ENCODE measurements at regions not wholly inside any gene's neighbourhood (a gene's known extent, or its start where the extent isn't known, plus 50 kb on each side); places are given as distances from the start of the nearest gene placed in this dataset.
"Not testable (repeated sequence)": the region's sequence is repeated elsewhere in the genome, so short reads cannot be mapped to it uniquely, and the experiment has no call there.

DNA sequence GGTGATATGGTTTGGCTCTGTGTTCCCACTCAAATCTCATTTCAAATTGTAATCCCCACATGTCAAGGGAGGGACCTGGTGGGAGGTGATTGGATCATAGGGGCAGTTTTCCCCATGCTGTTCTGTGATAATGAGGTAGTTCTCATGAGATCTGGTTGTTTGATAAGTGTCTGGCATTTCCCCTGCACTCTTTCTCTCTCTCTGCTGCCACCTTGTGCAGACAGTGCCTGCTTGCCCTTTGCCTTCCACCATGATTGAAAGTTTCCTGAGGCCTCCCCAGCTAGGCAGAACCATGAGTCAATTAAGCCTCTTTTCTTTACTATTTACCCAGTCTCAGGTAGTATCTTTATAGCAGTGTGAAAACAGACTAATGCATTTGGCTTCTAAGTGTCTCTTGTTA lies 284.7 kb downstream of the ARPP21 start:
- DNase-seq; H3K36me3 Mint-ChIP-seq; H3K27me3 ChIP-seq (ENCODE audit: control insufficient read depth in 2 of 2, insufficient read depth in 2 of 2, low read length in 2 of 2); H3K27ac Mint-ChIP-seq; intact Hi-C loops (cut with micrococcal nuclease); H3K27me3 Mint-ChIP-seq; H3K36me3 ChIP-seq (ENCODE audit: control insufficient read depth in 2 of 3, insufficient read depth in 3 of 3, low read length in 3 of 3); POLR2A ChIA-PET; H3K4me3 ChIP-seq (ENCODE audit: low read length); H3K4me3 Mint-ChIP-seq; H3K4me1 ChIP-seq (ENCODE audit: control insufficient read depth in 2 of 2, insufficient read depth in 2 of 2, low read length in 2 of 2); H3K9me3 ChIP-seq (ENCODE audit: control insufficient read depth in 2 of 3, low read length in 3 of 3); ATAC-seq; H3K27ac ChIP-seq (ENCODE audit: low read depth, low read length); H3K4me1 Mint-ChIP-seq; CTCF ChIA-PET: not testable (repeated sequence)
- H3K9me3 Mint-ChIP-seq: peaks cover 0 to 22% (median 5%) of the 10 kb centered on the region in 11 donors

- Histone ChIP-seq H3K27ac (ENCODE audit: low read depth, low read length) (no peak overlapping the region), H3K36me3 (ENCODE audit: control insufficient read depth in 2 of 3, insufficient read depth in 3 of 3, low read length in 3 of 3) (no peaks in the 10 kb centered on the region), H3K4me1 (ENCODE audit: control insufficient read depth in 2 of 2, insufficient read depth in 2 of 2, low read length in 2 of 2) (no peaks in the 10 kb centered on the region), H3K9me3 (ENCODE audit: control insufficient read depth in 2 of 3, low read length in 3 of 3) (no peaks in the 10 kb centered on the region), H3K27me3 (ENCODE audit: control insufficient read depth in 2 of 2, insufficient read depth in 2 of 2, low read length in 2 of 2) (peaks cover 0 to 3% of the 10 kb centered on the region in 2 donors), H3K4me3 (ENCODE audit: low read length) (no peak overlapping the region)
- ChIA-PET CTCF (no interaction called here), POLR2A (no interaction called here)
- H3K27me3 Mint-ChIP-seq: no peaks in the 10 kb centered on the region
- H3K4me3 Mint-ChIP-seq: no peak overlapping the region
- ATAC-seq (no peak), DNase-seq (no peak)
- H3K9me3 Mint-ChIP-seq: peaks cover 0 to 8% (median 0%) of the 10 kb centered on the region in 11 donors
- intact Hi-C loops (cut with micrococcal nuclease): no loop called here
- H3K4me1 Mint-ChIP-seq: no peaks in the 10 kb centered on the region
- H3K27ac Mint-ChIP-seq: no peak overlapping the region
- H3K36me3 Mint-ChIP-seq: no peaks in the 10 kb centered on the region
Measured at GRCh38 chr3:35927441-35927840, 288.1 kb downstream of the ARPP21 start.

DNA sequence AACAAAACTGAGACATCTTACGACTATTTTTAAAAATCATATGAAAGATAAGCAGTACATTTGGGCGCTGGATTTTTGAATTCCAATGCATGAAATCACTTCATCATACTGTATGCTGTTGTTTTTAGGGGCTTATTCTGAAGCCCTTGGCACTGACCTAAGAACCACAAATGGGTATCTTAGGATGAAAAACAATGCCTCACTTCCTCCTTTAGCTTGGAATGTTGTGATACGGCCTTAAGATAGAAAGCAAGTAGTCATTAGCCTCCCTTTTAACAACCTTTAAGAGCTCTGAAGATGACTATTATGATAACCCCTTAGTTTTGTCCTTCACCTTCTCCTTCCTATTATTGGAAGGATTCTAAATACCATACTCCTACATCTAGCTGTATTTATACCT lies 289.8 kb downstream of the ARPP21 start:
- Mint-ChIP-seq H3K27me3 (no peaks in the 10 kb centered on the region), H3K27ac (no peak overlapping the region), H3K4me1 (no peaks in the 10 kb centered on the region), H3K4me3 (no peak overlapping the region), H3K36me3 (no peaks in the 10 kb centered on the region), H3K9me3 (no peaks in the 10 kb centered on the region)
- CTCF ChIA-PET: no interaction called here
- H3K9me3 ChIP-seq (ENCODE audit: control insufficient read depth in 2 of 3, low read length in 3 of 3): no peaks in the 10 kb centered on the region
- intact Hi-C loops (cut with micrococcal nuclease): no loop called here
- H3K27ac ChIP-seq (ENCODE audit: low read depth, low read length): no peak overlapping the region
- no peak for DNase-seq
- POLR2A ChIA-PET: no interaction called here
- no peaks in the 10 kb centered on the region for H3K36me3 ChIP-seq (ENCODE audit: control insufficient read depth in 2 of 3, insufficient read depth in 3 of 3, low read length in 3 of 3)
- no peaks in the 10 kb centered on the region for H3K4me1 ChIP-seq (ENCODE audit: control insufficient read depth in 2 of 2, insufficient read depth in 2 of 2, low read length in 2 of 2)
- H3K27me3 ChIP-seq (ENCODE audit: control insufficient read depth in 2 of 2, insufficient read depth in 2 of 2, low read length in 2 of 2): peaks cover 0 to 3% of the 10 kb centered on the region in 2 donors
- H3K4me3 ChIP-seq (ENCODE audit: low read length): no peak overlapping the region
- no peak for ATAC-seq

DNA sequence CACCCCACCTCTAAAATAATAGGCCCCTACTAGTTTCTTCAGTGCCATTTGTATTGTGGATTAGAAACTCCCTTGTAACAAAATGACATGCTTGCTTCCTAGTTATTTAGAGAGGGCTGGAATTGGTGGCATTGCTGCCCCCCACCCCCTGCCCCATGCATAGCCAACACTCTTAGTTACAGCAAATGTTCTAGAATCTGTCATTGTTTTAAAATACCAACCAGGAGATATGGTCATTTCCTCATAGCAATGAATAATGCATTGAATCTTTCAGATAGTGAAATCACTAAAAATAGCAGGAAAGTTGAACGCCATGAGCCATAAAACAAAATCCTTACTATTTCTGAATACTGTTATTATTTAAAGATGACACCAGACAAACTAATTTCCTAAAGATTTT lies 292.5 kb downstream of the ARPP21 start:
- POLR2A ChIA-PET: no interaction called here
- intact Hi-C loops (cut with micrococcal nuclease): no loop called here

DNA sequence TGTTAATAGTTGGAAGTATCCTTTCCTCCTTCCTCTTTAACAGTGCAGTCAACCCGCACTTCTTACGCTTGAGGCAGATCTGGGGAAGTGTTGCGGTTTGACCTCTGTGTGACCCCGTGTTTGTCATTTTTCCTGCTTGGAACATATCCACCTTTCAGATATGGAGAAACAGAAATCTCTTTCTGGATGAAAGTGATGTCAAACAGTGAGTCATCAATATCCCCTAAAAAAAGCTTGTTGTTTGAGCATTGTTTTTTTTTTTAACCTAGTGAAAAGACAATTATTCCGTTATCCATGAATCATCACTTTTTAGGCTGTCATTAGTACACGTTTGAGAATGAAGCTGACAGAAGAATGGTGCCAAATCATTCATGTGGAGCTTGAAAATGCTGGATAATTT lies 293.7 kb downstream of the ARPP21 start:
- H3K9me3 Mint-ChIP-seq: no peaks in the 10 kb centered on the region
- intact Hi-C loops (cut with micrococcal nuclease): no loop called here
- DNase-seq (no peak), ATAC-seq (no peak)
- H3K36me3 Mint-ChIP-seq: no peaks in the 10 kb centered on the region
- Histone ChIP-seq H3K4me3 (ENCODE audit: low read length) (no peak overlapping the region), H3K9me3 (ENCODE audit: control insufficient read depth in 2 of 3, low read length in 3 of 3) (no peaks in the 10 kb centered on the region), H3K27ac (ENCODE audit: low read depth, low read length) (no peak overlapping the region), H3K27me3 (ENCODE audit: control insufficient read depth in 2 of 2, insufficient read depth in 2 of 2, low read length in 2 of 2) (no peaks in the 10 kb centered on the region), H3K36me3 (ENCODE audit: control insufficient read depth in 2 of 3, insufficient read depth in 3 of 3, low read length in 3 of 3) (no peaks in the 10 kb centered on the region), H3K4me1 (ENCODE audit: control insufficient read depth in 2 of 2, insufficient read depth in 2 of 2, low read length in 2 of 2) (no peaks in the 10 kb centered on the region)
- ChIA-PET POLR2A (no interaction called here), CTCF (no interaction called here)
- no peak overlapping the region for H3K27ac Mint-ChIP-seq
- H3K4me3 Mint-ChIP-seq: no peak overlapping the region
- no peaks in the 10 kb centered on the region for H3K4me1 Mint-ChIP-seq
- H3K27me3 Mint-ChIP-seq: no peaks in the 10 kb centered on the region

More for the DNA sequence above, 292.5 kb downstream of the ARPP21 start:
- Mint-ChIP-seq H3K4me3 (no peak overlapping the region), H3K36me3 (no peaks in the 10 kb centered on the region), H3K4me1 (no peaks in the 10 kb centered on the region), H3K9me3 (no peaks in the 10 kb centered on the region), H3K27ac (no peak overlapping the region), H3K27me3 (no peaks in the 10 kb centered on the region)
- CTCF ChIA-PET: no interaction called here
- H3K9me3 ChIP-seq (ENCODE audit: control insufficient read depth in 2 of 3, low read length in 3 of 3): no peaks in the 10 kb centered on the region
- DNase-seq (no peak), ATAC-seq (no peak)
- H3K4me1 ChIP-seq (ENCODE audit: control insufficient read depth in 2 of 2, insufficient read depth in 2 of 2, low read length in 2 of 2): no peaks in the 10 kb centered on the region
- no peak overlapping the region for H3K4me3 ChIP-seq (ENCODE audit: low read length)
- no peaks in the 10 kb centered on the region for H3K36me3 ChIP-seq (ENCODE audit: control insufficient read depth in 2 of 3, insufficient read depth in 3 of 3, low read length in 3 of 3)
- H3K27ac ChIP-seq (ENCODE audit: low read depth, low read length): no peak overlapping the region
- no peaks in the 10 kb centered on the region for H3K27me3 ChIP-seq (ENCODE audit: control insufficient read depth in 2 of 2, insufficient read depth in 2 of 2, low read length in 2 of 2)

DNA sequence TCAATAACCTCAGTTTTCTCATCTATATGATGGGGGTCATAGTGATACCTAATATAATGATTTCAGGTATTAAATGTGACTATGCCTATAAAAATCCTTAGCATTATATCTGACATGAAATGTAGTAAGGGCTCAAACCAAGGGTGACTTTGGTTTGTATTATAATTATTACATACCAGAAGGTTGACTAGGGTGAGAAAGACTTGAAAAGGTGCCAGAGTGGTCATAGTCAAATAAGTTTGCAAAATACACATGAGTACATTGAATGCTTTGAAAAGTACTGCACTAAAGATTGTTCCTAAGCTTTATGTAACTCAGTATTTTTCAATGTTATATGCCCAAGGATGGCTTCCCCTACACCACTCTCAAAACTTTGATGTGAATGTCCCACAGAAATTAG lies 297.2 kb downstream of the ARPP21 start:
- Mint-ChIP-seq H3K27me3 (no peaks in the 10 kb centered on the region), H3K4me3 (no peak overlapping the region), H3K27ac (no peak overlapping the region), H3K36me3 (no peaks in the 10 kb centered on the region), H3K4me1 (no peaks in the 10 kb centered on the region), H3K9me3 (peaks cover 0 to 2% (median 0%) of the 10 kb centered on the region in 11 donors)
- DNase-seq: no peak
- Histone ChIP-seq H3K9me3 (ENCODE audit: control insufficient read depth in 2 of 3, low read length in 3 of 3) (no peaks in the 10 kb centered on the region), H3K4me3 (ENCODE audit: low read length) (no peak overlapping the region), H3K27ac (ENCODE audit: low read depth, low read length) (no peak overlapping the region), H3K4me1 (ENCODE audit: control insufficient read depth in 2 of 2, insufficient read depth in 2 of 2, low read length in 2 of 2) (no peaks in the 10 kb centered on the region), H3K27me3 (ENCODE audit: control insufficient read depth in 2 of 2, insufficient read depth in 2 of 2, low read length in 2 of 2) (no peaks in the 10 kb centered on the region), H3K36me3 (ENCODE audit: control insufficient read depth in 2 of 3, insufficient read depth in 3 of 3, low read length in 3 of 3) (no peaks in the 10 kb centered on the region)
- CTCF ChIA-PET: no interaction called here
- no peak for ATAC-seq
- POLR2A ChIA-PET: no interaction called here
- intact Hi-C loops (cut with micrococcal nuclease): no loop called here

DNA sequence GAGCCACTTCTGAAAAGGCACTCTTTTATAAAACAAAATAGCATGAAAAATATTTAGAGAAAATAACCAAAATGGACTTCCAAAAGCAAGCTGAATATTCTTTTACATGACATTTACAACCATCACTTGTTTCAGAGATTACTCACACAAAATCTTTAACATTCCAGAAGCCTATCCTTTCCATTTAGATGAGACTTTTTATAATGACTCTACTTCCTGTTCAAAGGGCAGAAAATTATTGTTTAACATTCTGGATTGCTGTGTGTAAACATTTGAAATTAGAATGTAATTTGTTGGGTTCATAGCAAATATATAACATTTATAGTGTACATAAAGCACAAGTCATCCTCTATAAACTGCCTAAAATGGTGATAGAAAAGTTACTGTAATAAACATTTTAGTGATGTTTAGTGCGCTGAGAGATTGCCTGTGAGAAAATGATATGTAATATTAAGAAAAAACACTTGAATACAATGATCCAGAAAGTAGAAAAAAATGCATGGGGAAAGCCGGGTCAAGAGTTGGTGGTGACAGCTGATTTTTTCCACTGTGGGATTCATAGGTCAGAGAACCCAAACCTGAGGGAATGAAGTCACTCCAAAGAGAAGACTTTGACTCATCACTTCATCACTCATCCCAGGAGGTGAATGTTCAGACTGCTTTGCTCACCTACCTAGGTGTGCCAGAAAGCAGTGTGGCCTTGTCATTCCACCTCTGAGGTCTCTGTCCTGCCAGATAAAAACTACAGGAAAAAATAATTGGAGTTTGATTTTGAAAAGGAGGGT lies 305.8 kb downstream of the ARPP21 start:
- no peaks in the 10 kb centered on the region for H3K4me1 Mint-ChIP-seq
- DNase-seq: no peak
- ChIA-PET CTCF (no interaction called here), POLR2A (no interaction called here)
- Histone ChIP-seq H3K9me3 (ENCODE audit: control insufficient read depth in 2 of 3, low read length in 3 of 3) (no peaks in the 10 kb centered on the region), H3K36me3 (ENCODE audit: control insufficient read depth in 2 of 3, insufficient read depth in 3 of 3, low read length in 3 of 3) (no peaks in the 10 kb centered on the region), H3K4me3 (ENCODE audit: low read length) (no peak overlapping the region), H3K4me1 (ENCODE audit: control insufficient read depth in 2 of 2, insufficient read depth in 2 of 2, low read length in 2 of 2) (no peaks in the 10 kb centered on the region), H3K27me3 (ENCODE audit: control insufficient read depth in 2 of 2, insufficient read depth in 2 of 2, low read length in 2 of 2) (no peaks in the 10 kb centered on the region), H3K27ac (ENCODE audit: low read depth, low read length) (no peak overlapping the region)
- no peaks in the 10 kb centered on the region for H3K27me3 Mint-ChIP-seq
- no peak overlapping the region for H3K4me3 Mint-ChIP-seq
- no peaks in the 10 kb centered on the region for H3K9me3 Mint-ChIP-seq
- no peak for ATAC-seq
- no peak overlapping the region for H3K27ac Mint-ChIP-seq
- intact Hi-C loops (cut with micrococcal nuclease): no loop called here
- H3K36me3 Mint-ChIP-seq: no peaks in the 10 kb centered on the region
